Natural killer cell treated with Interleukin-12 subunit alpha and Interleukin-12 subunit beta and Interleukin-15 and Interleukin-18, amount 100 ng/mL, for 72 hours (primary cell): ENCODE measurements at regions not wholly inside any gene's neighbourhood (a gene's known extent, or its start where the extent isn't known, plus 50 kb on each side); places are given as distances from the start of the nearest gene placed in this dataset.

Experiments used
- ATAC-seq, 2 donors: fragments of 150-1000 bp; cut with Tn5 transposase in 1 of 2; sonication (Bioruptor Pico), chemical (Tn5 transposase) in 1 of 2; 2 replicates each; pipeline ENCODE4 v1.10.0; 2021
- DNase-seq: peaks from one replicate; pipeline ENCODE4 v3.0.0; 2022; ENCODE audit warnings: low spot score
- H3K27ac Mint-ChIP-seq, 2 donors: 1 replicate in 1 of 2; 2 replicates in 1 of 2; pipeline ENCODE4 v1.8.0; 2022; ENCODE audit warnings: mixed read lengths in 2 of 2, mild to moderate bottlenecking in 1 of 2, moderate library complexity in 1 of 2
- H3K27me3 Mint-ChIP-seq, 2 donors: 1 replicate in 1 of 2; 2 replicates in 1 of 2; pipeline ENCODE4 v1.8.0; 2022; ENCODE audit warnings: mixed read lengths in 2 of 2
- H3K36me3 Mint-ChIP-seq: one replicate; pipeline ENCODE4 v1.8.0; 2022; ENCODE audit warnings: mixed read lengths
- H3K4me1 Mint-ChIP-seq, 2 donors: 1 replicate in 1 of 2; 2 replicates in 1 of 2; pipeline ENCODE4 v1.8.0; 2022; ENCODE audit warnings: low read depth in 2 of 2, mixed read lengths in 2 of 2, mild to moderate bottlenecking in 1 of 2
- H3K4me3 Mint-ChIP-seq: one replicate; pipeline ENCODE4 v1.8.0; 2022; ENCODE audit warnings: mixed read lengths
- H3K9me3 Mint-ChIP-seq: 2 replicates; pipeline ENCODE4 v1.8.0; 2022; ENCODE audit warnings: mixed read lengths

- DNase-seq (no peak), ATAC-seq (no peak)
- no peaks in the 10 kb centered on the region for H3K9me3 Mint-ChIP-seq
- peaks cover 7 to 8% of the 10 kb centered on the region in 2 donors for H3K27me3 Mint-ChIP-seq
- no peaks in the 10 kb centered on the region for H3K4me1 Mint-ChIP-seq
- H3K4me3 Mint-ChIP-seq = no peak overlapping the region
- no peak overlapping the region for H3K27ac Mint-ChIP-seq
- no peaks in the 10 kb centered on the region for H3K36me3 Mint-ChIP-seq
Observed at GRCh38 chr15:29589975-29590374, 232.3 kb downstream of the TJP1 start.

GRCh38 chr15:29589416-29589815 is 232.9 kb downstream of the TJP1 start:
- H3K27me3 Mint-ChIP-seq = peaks cover 9 to 10% of the 10 kb centered on the region in 2 donors
- no peak overlapping the region for H3K27ac Mint-ChIP-seq
- H3K36me3 Mint-ChIP-seq = peaks cover 1% of the 10 kb centered on the region
- no peak for DNase-seq
- no peaks in the 10 kb centered on the region for H3K4me1 Mint-ChIP-seq
- H3K4me3 Mint-ChIP-seq = no peak overlapping the region
- peaks cover 2% of the 10 kb centered on the region for H3K9me3 Mint-ChIP-seq
- ATAC-seq = no peak

- no peak for ATAC-seq
- peaks cover 48 to 56% of the 10 kb centered on the region in 2 donors for H3K27me3 Mint-ChIP-seq
Observed at GRCh38 chr15:29573197-29573838, 248.9 kb downstream of the TJP1 start.

GRCh38 chr15:29571792-29572431 is 250.4 kb downstream of the TJP1 start:
- no peak overlapping the region for H3K27ac Mint-ChIP-seq
- H3K27me3 Mint-ChIP-seq = peaks cover 56 to 70% of the 10 kb centered on the region in 2 donors
- H3K9me3 Mint-ChIP-seq = no peaks in the 10 kb centered on the region
- H3K36me3 Mint-ChIP-seq = peaks cover 6% of the 10 kb centered on the region
- DNase-seq (no peak), ATAC-seq (no peak)
- H3K4me3 Mint-ChIP-seq = peak overlapping the region; percentile 36
- peaks cover 4% of the 10 kb centered on the region in 2 donors for H3K4me1 Mint-ChIP-seq

More at GRCh38 chr15:29573197-29573838, 248.9 kb downstream of the TJP1 start:
- no peak for DNase-seq
- Mint-ChIP-seq H3K4me3 (no peak overlapping the region), H3K9me3 (no peaks in the 10 kb centered on the region), H3K4me1 (peaks cover 4% of the 10 kb centered on the region in 2 donors), H3K27ac (no peak overlapping the region), H3K36me3 (peaks cover 6% of the 10 kb centered on the region)

GRCh38 chr15:29570948-29571791 is 251.1 kb downstream of the TJP1 start:
- peak overlapping the region; percentile 36 for H3K4me3 Mint-ChIP-seq
- peaks cover 6% of the 10 kb centered on the region for H3K36me3 Mint-ChIP-seq
- ATAC-seq = no peak
- peaks cover 4% of the 10 kb centered on the region in 2 donors for H3K4me1 Mint-ChIP-seq
- no peak for DNase-seq
- no peaks in the 10 kb centered on the region for H3K9me3 Mint-ChIP-seq
- peaks cover 58 to 74% of the 10 kb centered on the region in 2 donors for H3K27me3 Mint-ChIP-seq
- no peak overlapping the region for H3K27ac Mint-ChIP-seq

- no peak for ATAC-seq
- DNase-seq = no peak
- H3K4me1 Mint-ChIP-seq = peaks cover 4% of the 10 kb centered on the region in 2 donors
- H3K9me3 Mint-ChIP-seq = no peaks in the 10 kb centered on the region
- peaks cover 56 to 69% of the 10 kb centered on the region in 2 donors for H3K27me3 Mint-ChIP-seq
- no peak overlapping the region for H3K4me3 Mint-ChIP-seq
- H3K27ac Mint-ChIP-seq = no peak overlapping the region
- peaks cover 6% of the 10 kb centered on the region for H3K36me3 Mint-ChIP-seq
Observed at GRCh38 chr15:29570121-29570947, 251.9 kb downstream of the TJP1 start.

- DNase-seq (no peak), ATAC-seq (no peak)
- H3K4me3 Mint-ChIP-seq = peak overlapping the region; percentile 38
- no peak overlapping the region for H3K27ac Mint-ChIP-seq
- peaks cover 53 to 67% of the 10 kb centered on the region in 2 donors for H3K27me3 Mint-ChIP-seq
- H3K4me1 Mint-ChIP-seq = peaks cover 4% of the 10 kb centered on the region in 2 donors
- peaks cover 6% of the 10 kb centered on the region for H3K36me3 Mint-ChIP-seq
- no peaks in the 10 kb centered on the region for H3K9me3 Mint-ChIP-seq
Observed at GRCh38 chr15:29569533-29570092, 252.7 kb downstream of the TJP1 start.

- H3K27ac Mint-ChIP-seq = no peak overlapping the region
- H3K4me1 Mint-ChIP-seq = peaks cover 4% of the 10 kb centered on the region in 2 donors
- peaks cover 6% of the 10 kb centered on the region for H3K36me3 Mint-ChIP-seq
- H3K9me3 Mint-ChIP-seq = no peaks in the 10 kb centered on the region
- no peak for DNase-seq
- peak overlapping the region; percentile 38 for H3K4me3 Mint-ChIP-seq
- ATAC-seq = no peak
- H3K27me3 Mint-ChIP-seq = peaks cover 53 to 67% of the 10 kb centered on the region in 2 donors
Observed at GRCh38 chr15:29568840-29569532, 253.3 kb downstream of the TJP1 start.

GRCh38 chr15:29567336-29567735 is 254.9 kb downstream of the TJP1 start:
- Mint-ChIP-seq H3K9me3 (no peaks in the 10 kb centered on the region), H3K36me3 (peaks cover 6% of the 10 kb centered on the region), H3K27me3 (peaks cover 38 to 59% of the 10 kb centered on the region in 2 donors), H3K4me3 (no peak overlapping the region), H3K4me1 (peaks cover 4% of the 10 kb centered on the region in 2 donors), H3K27ac (no peak overlapping the region)
- ATAC-seq (no peak), DNase-seq (no peak)

- H3K36me3 Mint-ChIP-seq = peaks cover 4% of the 10 kb centered on the region
- H3K27me3 Mint-ChIP-seq = peaks cover 34 to 55% of the 10 kb centered on the region in 2 donors
- peaks cover 4% of the 10 kb centered on the region in 2 donors for H3K4me1 Mint-ChIP-seq
- no peak overlapping the region for H3K4me3 Mint-ChIP-seq
- no peaks in the 10 kb centered on the region for H3K9me3 Mint-ChIP-seq
- ATAC-seq (no peak), DNase-seq (no peak)
- H3K27ac Mint-ChIP-seq = no peak overlapping the region
Observed at GRCh38 chr15:29566914-29567313, 255.4 kb downstream of the TJP1 start.

- ATAC-seq = no peak
- Mint-ChIP-seq H3K27ac (no peak overlapping the region), H3K27me3 (peaks cover 32 to 52% of the 10 kb centered on the region in 2 donors), H3K4me1 (no peaks in the 10 kb centered on the region), H3K4me3 (no peak overlapping the region), H3K36me3 (no peaks in the 10 kb centered on the region), H3K9me3 (no peaks in the 10 kb centered on the region)
- DNase-seq = no peak
Observed at GRCh38 chr15:29563112-29563511, 259.2 kb downstream of the TJP1 start.

GRCh38 chr15:29560896-29561295 is 261.4 kb downstream of the TJP1 start:
- Mint-ChIP-seq H3K4me3 (no peak overlapping the region), H3K4me1 (no peaks in the 10 kb centered on the region), H3K9me3 (no peaks in the 10 kb centered on the region), H3K27me3 (peaks cover 22 to 35% of the 10 kb centered on the region in 2 donors), H3K27ac (no peak overlapping the region), H3K36me3 (no peaks in the 10 kb centered on the region)
- DNase-seq (no peak), ATAC-seq (no peak)
